Astrocyte (in vitro differentiated cells and primary cell): ENCODE measurements at regions not wholly inside any gene's neighbourhood (a gene's known extent, or its start where the extent isn't known, plus 50 kb on each side); places are given as distances from the start of the nearest gene placed in this dataset.

ENCODE experiments used
- DNase-seq: peaks from one replicate; pipeline ENCODE4 v3.0.0-alpha.2; 2010; ENCODE audit warnings: low read depth
- FAIRE-seq: peaks from 2 replicates; lab custom pipeline; 2011; peaks lifted over from hg19 to GRCh38; lab: Jason Lieb, UNC
- H2AFZ ChIP-seq: 2 replicates; pipeline ENCODE4 v1.6.0; 2012; ENCODE audit warnings: low read depth, low read length, inconsistent platforms
- H3K27ac ChIP-seq: 2 replicates; pipeline ENCODE4 v1.5.1; 2011; ENCODE audit warnings: low read depth, low read length, inconsistent platforms
- H3K27me3 ChIP-seq: 2 replicates; pipeline ENCODE4 v1.6.0; 2011; ENCODE audit warnings: low read length, inconsistent platforms; ENCODE audit not compliant: insufficient read depth
- H3K36me3 ChIP-seq: 2 replicates; pipeline ENCODE4 v1.5.1; 2011; ENCODE audit warnings: low read length, inconsistent platforms; ENCODE audit not compliant: insufficient read depth
- H3K4me1 ChIP-seq: 2 replicates; pipeline ENCODE4 v1.5.1; 2011; ENCODE audit warnings: low read length, inconsistent platforms; ENCODE audit not compliant: insufficient read depth
- H3K4me2 ChIP-seq: 2 replicates; pipeline ENCODE4 v1.6.0; 2012; ENCODE audit warnings: low read length, inconsistent platforms
- H3K4me3 ChIP-seq: 2 replicates; pipeline ENCODE4 v1.5.1; 2011; ENCODE audit warnings: low read depth, mild to moderate bottlenecking, low read length, inconsistent platforms; ENCODE audit not compliant: insufficient read depth
- H3K79me2 ChIP-seq: 2 replicates; pipeline ENCODE4 v1.6.0; 2012; ENCODE audit warnings: mild to moderate bottlenecking, low read length, inconsistent platforms; ENCODE audit not compliant: insufficient read depth
- H3K9ac ChIP-seq: 2 replicates; pipeline ENCODE4 v1.6.0; 2012; ENCODE audit warnings: mild to moderate bottlenecking, low read length, inconsistent platforms
- H3K9me3 ChIP-seq: 2 replicates; pipeline ENCODE4 v1.5.1; 2012; ENCODE audit warnings: low read depth, mild to moderate bottlenecking, low read length, inconsistent platforms; ENCODE audit not compliant: insufficient read depth
- H4K20me1 ChIP-seq: 2 replicates; pipeline ENCODE4 v1.6.0; 2012; ENCODE audit warnings: low read length, inconsistent platforms; ENCODE audit not compliant: insufficient read depth
- H3K27ac Mint-ChIP-seq: one replicate; pipeline ENCODE4 v1.8.0; 2021; ENCODE audit warnings: mild to moderate bottlenecking, mixed read lengths; ENCODE audit not compliant: unreplicated experiment
- H3K27me3 Mint-ChIP-seq: one replicate; pipeline ENCODE4 v1.8.0; 2021; ENCODE audit warnings: low read depth, mixed read lengths; ENCODE audit not compliant: unreplicated experiment
- H3K36me3 Mint-ChIP-seq: one replicate; pipeline ENCODE4 v1.8.0; 2021; ENCODE audit warnings: low read depth, mixed read lengths; ENCODE audit not compliant: unreplicated experiment
- H3K4me1 Mint-ChIP-seq: one replicate; pipeline ENCODE4 v1.8.0; 2021; ENCODE audit warnings: low read depth, mixed read lengths; ENCODE audit not compliant: unreplicated experiment
- H3K4me3 Mint-ChIP-seq: one replicate; pipeline ENCODE4 v1.8.0; 2021; ENCODE audit warnings: mild to moderate bottlenecking, moderate library complexity, mixed read lengths; ENCODE audit not compliant: unreplicated experiment
- H3K9me3 Mint-ChIP-seq: one replicate; pipeline ENCODE4 v1.8.0; 2021; ENCODE audit warnings: mild to moderate bottlenecking, mixed read lengths; ENCODE audit not compliant: unreplicated experiment
- EZH2 ChIP-seq: IDR thresholded peaks from 2 replicates; pipeline ENCODE4 v1.6.1; 2012; ENCODE audit warnings: mild to moderate bottlenecking, low read length, inconsistent platforms; ENCODE audit not compliant: insufficient read depth
- TF ChIP-seq, protein P1 (sequence below): IDR thresholded peaks from 2 replicates; pipeline ENCODE4 v1.5.1; 2011; ENCODE audit warnings: low read depth, mild to moderate bottlenecking, inconsistent platforms, low read length, moderate library complexity; ENCODE audit not compliant: insufficient read depth

DNA sequence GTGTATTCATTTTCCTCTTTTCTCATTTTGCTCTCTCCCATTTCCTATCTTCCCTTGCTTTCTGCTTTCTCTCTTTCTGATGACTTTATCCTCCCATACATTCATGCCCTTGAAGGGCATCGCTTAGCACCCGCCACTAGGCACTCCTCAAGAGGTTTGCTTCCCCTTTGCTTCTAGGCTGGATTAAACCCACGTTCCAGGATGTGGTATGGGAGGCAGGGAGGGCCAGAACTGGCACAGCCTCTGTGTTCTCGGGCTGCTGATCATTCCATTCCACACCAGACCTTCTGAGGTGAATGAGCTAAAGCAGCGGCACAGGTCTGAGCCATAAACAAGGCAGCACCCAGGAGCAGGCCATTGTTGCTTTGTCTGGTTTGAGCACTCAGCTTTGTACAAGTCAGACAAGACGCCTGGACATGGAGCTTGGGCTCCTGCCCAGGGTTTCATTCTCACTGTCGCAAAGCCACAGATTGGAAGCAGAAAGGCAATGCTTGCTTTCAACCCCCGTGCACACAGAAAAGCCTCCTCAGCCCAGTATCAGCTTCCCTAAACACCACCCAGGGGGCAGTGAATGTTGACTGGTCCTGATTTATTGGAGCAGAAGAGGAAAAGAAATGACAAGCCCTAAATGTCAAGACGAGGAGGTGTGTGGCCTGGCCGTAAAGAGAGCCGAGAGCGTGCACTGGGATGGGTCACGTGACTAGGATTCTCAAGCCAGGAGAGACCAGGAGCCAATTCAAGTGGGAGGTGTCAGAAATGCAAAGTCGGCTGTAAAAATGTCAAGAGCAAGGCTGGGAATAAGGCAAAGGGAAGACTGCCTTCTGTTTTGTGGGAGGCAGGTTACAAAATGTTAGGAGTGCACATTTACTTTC, 218.0 kb upstream of the SERP2 start:
- no peak for FAIRE-seq
- Histone ChIP-seq H3K36me3 (no peaks in the 10 kb centered on the region), H3K4me1 (peaks cover 7% of the 10 kb centered on the region), H3K9ac (no peak overlapping the region), H3K4me2 (peak overlapping the region; percentile 45), H3K27me3 (no peaks in the 10 kb centered on the region), H3K9me3 (no peaks in the 10 kb centered on the region), H3K79me2 (no peaks in the 10 kb centered on the region), H3K4me3 (no peak overlapping the region), H4K20me1 (no peaks in the 10 kb centered on the region), H2AFZ (peak overlapping the region; percentile 35), H3K27ac (no peak overlapping the region)
- Mint-ChIP-seq H3K27ac (no peak overlapping the region), H3K36me3 (peaks cover 2% of the 10 kb centered on the region), H3K9me3 (peaks cover 6% of the 10 kb centered on the region), H3K4me3 (no peak overlapping the region), H3K27me3 (peaks cover 7% of the 10 kb centered on the region), H3K4me1 (no peaks in the 10 kb centered on the region)
- DNase-seq, result no peak
- TF ChIP-seq, protein P1, sequence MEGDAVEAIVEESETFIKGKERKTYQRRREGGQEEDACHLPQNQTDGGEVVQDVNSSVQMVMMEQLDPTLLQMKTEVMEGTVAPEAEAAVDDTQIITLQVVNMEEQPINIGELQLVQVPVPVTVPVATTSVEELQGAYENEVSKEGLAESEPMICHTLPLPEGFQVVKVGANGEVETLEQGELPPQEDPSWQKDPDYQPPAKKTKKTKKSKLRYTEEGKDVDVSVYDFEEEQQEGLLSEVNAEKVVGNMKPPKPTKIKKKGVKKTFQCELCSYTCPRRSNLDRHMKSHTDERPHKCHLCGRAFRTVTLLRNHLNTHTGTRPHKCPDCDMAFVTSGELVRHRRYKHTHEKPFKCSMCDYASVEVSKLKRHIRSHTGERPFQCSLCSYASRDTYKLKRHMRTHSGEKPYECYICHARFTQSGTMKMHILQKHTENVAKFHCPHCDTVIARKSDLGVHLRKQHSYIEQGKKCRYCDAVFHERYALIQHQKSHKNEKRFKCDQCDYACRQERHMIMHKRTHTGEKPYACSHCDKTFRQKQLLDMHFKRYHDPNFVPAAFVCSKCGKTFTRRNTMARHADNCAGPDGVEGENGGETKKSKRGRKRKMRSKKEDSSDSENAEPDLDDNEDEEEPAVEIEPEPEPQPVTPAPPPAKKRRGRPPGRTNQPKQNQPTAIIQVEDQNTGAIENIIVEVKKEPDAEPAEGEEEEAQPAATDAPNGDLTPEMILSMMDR, result no peak
- no peak for TF ChIP-seq EZH2

DNA sequence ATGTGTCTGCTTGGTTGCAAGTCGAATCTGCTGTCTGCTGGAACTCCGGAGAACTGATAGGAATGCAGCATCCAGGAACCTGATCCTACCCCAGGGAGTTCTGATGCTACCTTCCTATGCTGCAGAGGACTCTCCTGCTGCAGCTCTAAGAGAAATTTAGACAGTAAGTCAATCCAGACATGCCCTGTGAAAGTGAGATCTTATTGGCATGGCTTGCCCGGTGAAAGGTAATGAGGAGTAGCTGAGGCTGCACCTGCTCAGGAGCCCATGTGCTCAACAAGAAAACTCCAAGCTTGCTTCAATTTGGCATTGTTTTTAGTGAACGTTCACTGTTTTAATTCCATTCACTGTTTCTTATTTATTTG, 217.3 kb upstream of the SERP2 start:
- H3K36me3 ChIP-seq, result no peaks in the 10 kb centered on the region
- no peaks in the 10 kb centered on the region for H4K20me1 ChIP-seq
- Mint-ChIP-seq H3K9me3 (peaks cover 6% of the 10 kb centered on the region), H3K4me3 (no peak overlapping the region), H3K27me3 (peaks cover 7% of the 10 kb centered on the region), H3K36me3 (peaks cover 2% of the 10 kb centered on the region), H3K27ac (no peak overlapping the region), H3K4me1 (no peaks in the 10 kb centered on the region)
- H3K4me1 ChIP-seq, result peaks cover 7% of the 10 kb centered on the region
- H3K27ac ChIP-seq, result no peak overlapping the region
- H3K4me3 ChIP-seq, result no peak overlapping the region
- H3K27me3 ChIP-seq, result no peaks in the 10 kb centered on the region
- FAIRE-seq (no peak), DNase-seq (no peak)
- no peak overlapping the region for H2AFZ ChIP-seq
- TF ChIP-seq EZH2, result no peak
- TF ChIP-seq, protein P1, result no peak
- no peaks in the 10 kb centered on the region for H3K79me2 ChIP-seq
- H3K9ac ChIP-seq, result no peak overlapping the region
- H3K4me2 ChIP-seq, result peak overlapping the region; percentile 45
- no peaks in the 10 kb centered on the region for H3K9me3 ChIP-seq

GRCh38 chr13:44157606-44158005, 216.0 kb upstream of the SERP2 start:
- Histone ChIP-seq H3K9me3 (no peaks in the 10 kb centered on the region), H3K27me3 (no peaks in the 10 kb centered on the region), H2AFZ (no peak overlapping the region), H4K20me1 (no peaks in the 10 kb centered on the region), H3K9ac (no peak overlapping the region), H3K27ac (no peak overlapping the region), H3K36me3 (no peaks in the 10 kb centered on the region), H3K4me2 (no peak overlapping the region), H3K4me3 (no peak overlapping the region), H3K79me2 (no peaks in the 10 kb centered on the region), H3K4me1 (peaks cover 7% of the 10 kb centered on the region)
- H3K27ac Mint-ChIP-seq, result no peak overlapping the region
- no peak for TF ChIP-seq EZH2
- no peak overlapping the region for H3K4me3 Mint-ChIP-seq
- peaks cover 2% of the 10 kb centered on the region for H3K36me3 Mint-ChIP-seq
- no peak for DNase-seq
- H3K4me1 Mint-ChIP-seq, result no peaks in the 10 kb centered on the region
- H3K9me3 Mint-ChIP-seq, result peaks cover 6% of the 10 kb centered on the region
- no peak for FAIRE-seq
- H3K27me3 Mint-ChIP-seq, result peaks cover 4% of the 10 kb centered on the region
